MM.1S (cell line): ENCODE measurements at regions not wholly inside any gene's neighbourhood (a gene's known extent, or its start where the extent isn't known, plus 50 kb on each side); places are given as distances from the start of the nearest gene placed in this dataset.

Source experiments
- DNase-seq: peaks from one replicate; pipeline ENCODE4 v3.0.0-alpha.2; 2015
- H2AFZ ChIP-seq: fragments of 300-600 bp; sonication (generic); 2 replicates; pipeline ENCODE4 v1.6.0; 2016; ENCODE audit warnings: antibody characterized with exemption, low read length
- H3F3A ChIP-seq: fragments of 300-600 bp; sonication (generic); 2 replicates; pipeline ENCODE4 v1.6.1; 2016; ENCODE audit warnings: mild to moderate bottlenecking, antibody characterized with exemption, low read length, moderate library complexity, mixed read lengths; ENCODE audit not compliant: insufficient read depth
- H3K27ac ChIP-seq: fragments of 300-600 bp; sonication (generic); 2 replicates; pipeline ENCODE4 v1.5.1; 2016; ENCODE audit warnings: mild to moderate bottlenecking, low read length
- H3K27me3 ChIP-seq: fragments of 300-600 bp; sonication (generic); replicated peaks from 2 replicates; pipeline ENCODE4 v1.6.0; 2016; ENCODE audit warnings: low read length; ENCODE audit not compliant: insufficient read depth
- H3K36me3 ChIP-seq: fragments of 300-600 bp; sonication (generic); replicated peaks from 2 replicates; pipeline ENCODE4 v1.6.1; 2016; ENCODE audit warnings: mild to moderate bottlenecking, low read length, mixed read lengths; ENCODE audit not compliant: insufficient read depth
- H3K4me1 ChIP-seq: fragments of 300-600 bp; sonication (generic); 2 replicates; pipeline ENCODE4 v1.6.1; 2016; ENCODE audit warnings: low read length, mixed read lengths
- H3K4me2 ChIP-seq: fragments of 300-600 bp; sonication (generic); 2 replicates; pipeline ENCODE4 v1.6.0; 2016; ENCODE audit warnings: low read depth, low read length
- H3K4me3 ChIP-seq: fragments of 300-600 bp; sonication (generic); 2 replicates; pipeline ENCODE4 v1.5.1; 2016; ENCODE audit warnings: low read length, mixed read lengths
- H3K79me2 ChIP-seq: fragments of 300-600 bp; sonication (generic); 2 replicates; pipeline ENCODE4 v1.6.1; 2016; ENCODE audit warnings: mixed run types, low read length, mixed read lengths
- H3K9ac ChIP-seq: fragments of 300-600 bp; sonication (generic); 2 replicates; pipeline ENCODE4 v1.6.1; 2016; ENCODE audit warnings: low read length, mixed read lengths
- H3K9me2 ChIP-seq: fragments of 300-600 bp; sonication (generic); replicated peaks from 2 replicates; pipeline ENCODE4 v1.6.1; 2016; ENCODE audit warnings: mild to moderate bottlenecking, low read length, mixed read lengths; ENCODE audit not compliant: insufficient read depth
- H3K9me3 ChIP-seq: fragments of 300-600 bp; sonication (generic); replicated peaks from 2 replicates; pipeline ENCODE4 v1.6.1; 2016; ENCODE audit warnings: mild to moderate bottlenecking, low read length, mixed read lengths; ENCODE audit not compliant: insufficient read depth
- H4K20me1 ChIP-seq: fragments of 300-600 bp; sonication (generic); 2 replicates; pipeline ENCODE4 v1.6.1; 2016; ENCODE audit warnings: mild to moderate bottlenecking, low read length, moderate library complexity, mixed read lengths; ENCODE audit not compliant: insufficient read depth
- EZH2 ChIP-seq: fragments of 300-600 bp; sonication (generic); optimal IDR thresholded peaks from 2 replicates; pipeline ENCODE3; 2017; ENCODE audit warnings: low read depth, mild to moderate bottlenecking, antibody characterized with exemption, low read length, mixed read lengths
- EZH2phosphoT487 ChIP-seq: fragments of 300-600 bp; sonication (generic); IDR thresholded peaks from 2 replicates; pipeline ENCODE4 v1.6.1; 2018; ENCODE audit warnings: antibody characterized with exemption, low read length
- TF ChIP-seq, protein P1 (sequence below): fragments of 300-600 bp; sonication (generic); IDR thresholded peaks from 2 replicates; pipeline ENCODE4 v1.5.1; 2016; ENCODE audit warnings: antibody characterized with exemption, low read length, mixed read lengths

DNA sequence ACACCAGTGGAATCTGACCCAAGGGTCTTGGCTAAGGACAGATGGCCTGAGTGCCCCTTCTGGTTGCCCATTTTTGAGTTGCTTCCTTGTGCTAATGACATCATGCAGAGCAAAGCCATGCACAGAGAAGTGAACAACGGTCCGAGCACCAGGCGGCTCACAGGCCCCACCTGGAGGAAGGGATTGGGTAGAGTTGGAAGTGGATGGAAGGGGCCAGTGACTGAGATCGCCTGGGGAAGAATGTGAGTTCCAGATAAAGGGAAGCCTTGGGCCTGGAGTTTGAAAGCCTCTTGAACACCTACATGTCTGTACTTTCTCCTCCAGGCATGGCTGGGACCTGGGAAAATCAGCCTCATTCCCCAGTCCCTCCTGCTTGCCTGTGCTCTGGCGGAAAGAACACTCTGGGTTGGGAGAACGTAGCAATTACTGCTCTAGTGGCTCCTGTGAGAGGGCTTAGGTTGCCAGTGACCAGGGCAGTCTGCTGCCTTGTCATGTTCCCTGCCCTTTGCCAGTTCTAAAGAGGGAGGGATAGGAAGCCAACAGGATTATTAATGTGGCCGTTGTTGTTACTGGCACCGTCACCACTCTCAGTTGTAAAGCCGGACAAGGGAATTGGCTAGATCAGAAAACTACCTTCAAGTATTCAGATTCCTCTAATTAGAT is 62.5 kb upstream of the PTPN3 start:
- no peaks in the 10 kb centered on the region for H3K27me3 ChIP-seq
- no peaks in the 10 kb centered on the region for H3K36me3 ChIP-seq
- no peak overlapping the region for H3K9ac ChIP-seq
- H3K27ac ChIP-seq = no peak overlapping the region
- H3K9me2 ChIP-seq = no peaks in the 10 kb centered on the region
- no peak overlapping the region for H2AFZ ChIP-seq
- H3K9me3 ChIP-seq = no peaks in the 10 kb centered on the region
- no peaks in the 10 kb centered on the region for H4K20me1 ChIP-seq
- H3K79me2 ChIP-seq = no peaks in the 10 kb centered on the region
- H3F3A ChIP-seq = no peaks in the 10 kb centered on the region
- TF ChIP-seq, protein P1, sequence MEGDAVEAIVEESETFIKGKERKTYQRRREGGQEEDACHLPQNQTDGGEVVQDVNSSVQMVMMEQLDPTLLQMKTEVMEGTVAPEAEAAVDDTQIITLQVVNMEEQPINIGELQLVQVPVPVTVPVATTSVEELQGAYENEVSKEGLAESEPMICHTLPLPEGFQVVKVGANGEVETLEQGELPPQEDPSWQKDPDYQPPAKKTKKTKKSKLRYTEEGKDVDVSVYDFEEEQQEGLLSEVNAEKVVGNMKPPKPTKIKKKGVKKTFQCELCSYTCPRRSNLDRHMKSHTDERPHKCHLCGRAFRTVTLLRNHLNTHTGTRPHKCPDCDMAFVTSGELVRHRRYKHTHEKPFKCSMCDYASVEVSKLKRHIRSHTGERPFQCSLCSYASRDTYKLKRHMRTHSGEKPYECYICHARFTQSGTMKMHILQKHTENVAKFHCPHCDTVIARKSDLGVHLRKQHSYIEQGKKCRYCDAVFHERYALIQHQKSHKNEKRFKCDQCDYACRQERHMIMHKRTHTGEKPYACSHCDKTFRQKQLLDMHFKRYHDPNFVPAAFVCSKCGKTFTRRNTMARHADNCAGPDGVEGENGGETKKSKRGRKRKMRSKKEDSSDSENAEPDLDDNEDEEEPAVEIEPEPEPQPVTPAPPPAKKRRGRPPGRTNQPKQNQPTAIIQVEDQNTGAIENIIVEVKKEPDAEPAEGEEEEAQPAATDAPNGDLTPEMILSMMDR = no peak
- TF ChIP-seq EZH2 (no peak), EZH2phosphoT487 (no peak)
- no peaks in the 10 kb centered on the region for H3K4me1 ChIP-seq
- DNase-seq = no peak
- H3K4me2 ChIP-seq = no peak overlapping the region
- no peak overlapping the region for H3K4me3 ChIP-seq

DNA sequence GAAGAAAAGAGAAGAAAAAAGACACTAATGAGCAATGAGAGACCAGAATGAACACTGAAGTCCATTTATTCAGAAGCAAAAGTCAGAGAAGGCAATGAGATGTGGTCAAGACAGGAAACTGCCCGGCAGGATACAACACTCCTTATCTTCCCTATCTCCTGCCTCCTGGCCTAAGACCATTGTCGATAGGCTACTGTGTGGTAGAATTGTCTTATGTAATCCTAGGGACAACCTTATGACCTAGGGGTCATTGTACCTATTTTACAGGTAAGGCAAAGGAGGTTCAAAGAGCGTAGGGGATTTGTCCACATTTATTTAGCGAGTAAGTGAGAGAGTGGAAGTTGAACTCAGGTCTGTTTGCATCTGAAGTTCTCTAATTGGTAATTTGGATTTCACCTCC is 63.0 kb upstream of the PTPN3 start:
- Histone ChIP-seq H3K79me2 (no peaks in the 10 kb centered on the region), H3K27ac (no peak overlapping the region), H3K4me1 (no peaks in the 10 kb centered on the region), H3K9me3 (no peaks in the 10 kb centered on the region), H3K36me3 (no peaks in the 10 kb centered on the region), H3K9ac (no peak overlapping the region), H3F3A (no peaks in the 10 kb centered on the region), H4K20me1 (no peaks in the 10 kb centered on the region), H2AFZ (no peak overlapping the region), H3K27me3 (no peaks in the 10 kb centered on the region), H3K4me2 (no peak overlapping the region), H3K4me3 (no peak overlapping the region), H3K9me2 (no peaks in the 10 kb centered on the region)
- no peak for DNase-seq
- TF ChIP-seq EZH2 = no peak
- TF ChIP-seq, protein P1 = no peak
- TF ChIP-seq EZH2phosphoT487 = no peak

DNA sequence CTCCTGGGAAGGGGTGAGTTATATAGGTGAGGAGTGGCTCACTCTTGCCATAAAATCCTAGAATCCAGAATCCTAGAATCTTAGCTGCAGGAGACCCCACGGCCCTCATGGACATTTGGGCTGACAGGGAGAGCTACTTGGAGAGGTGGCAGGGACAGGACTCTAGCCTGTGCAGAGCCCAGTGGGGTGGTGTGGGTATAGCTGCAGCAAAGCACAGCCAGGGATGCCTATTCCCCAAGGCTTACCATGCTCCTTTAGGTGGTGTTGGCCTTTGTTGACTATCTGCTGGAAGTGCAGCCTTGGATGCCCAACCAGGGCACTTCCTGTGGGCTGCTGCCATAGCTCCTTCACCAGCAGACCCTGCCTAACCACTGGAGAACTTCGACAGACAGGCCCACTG is 70.0 kb upstream of the PTPN3 start:
- H3K27me3 ChIP-seq = no peaks in the 10 kb centered on the region
- no peak for TF ChIP-seq EZH2
- TF ChIP-seq, protein P1 = no peak
- no peak for TF ChIP-seq EZH2phosphoT487
- no peak overlapping the region for H2AFZ ChIP-seq
- no peaks in the 10 kb centered on the region for H3F3A ChIP-seq
- H3K27ac ChIP-seq = no peak overlapping the region
- H4K20me1 ChIP-seq = no peaks in the 10 kb centered on the region
- H3K4me1 ChIP-seq = no peaks in the 10 kb centered on the region
- H3K79me2 ChIP-seq = no peaks in the 10 kb centered on the region
- no peak overlapping the region for H3K4me2 ChIP-seq
- H3K4me3 ChIP-seq = no peak overlapping the region
- H3K36me3 ChIP-seq = no peaks in the 10 kb centered on the region
- DNase-seq = no peak
- no peaks in the 10 kb centered on the region for H3K9me2 ChIP-seq
- H3K9me3 ChIP-seq = no peaks in the 10 kb centered on the region
- no peak overlapping the region for H3K9ac ChIP-seq
